GM12878 (cell line): ENCODE measurements at regions not wholly inside any gene's neighbourhood (a gene's known extent, or its start where the extent isn't known, plus 50 kb on each side); places are given as distances from the start of the nearest gene placed in this dataset.

Source experiments
- ATF2 ChIP-seq: IDR thresholded peaks from 2 replicates; pipeline ENCODE4 v1.6.1; 2012; ENCODE audit warnings: low read length, inconsistent platforms
- CBFB ChIP-seq: IDR thresholded peaks from 2 replicates; pipeline ENCODE4 v1.6.1; 2016; ENCODE audit warnings: antibody characterized with exemption, low read depth
- CBX5 ChIP-seq: sonication (generic); IDR thresholded peaks from 2 replicates; pipeline ENCODE4 v1.6.1; 2016; ENCODE audit warnings: low read depth, moderate library complexity, mild to moderate bottlenecking, inconsistent platforms
- CTCF ChIP-seq, 3 experiments: IDR thresholded peaks in 2 of 3; conservative IDR thresholded peaks in 1 of 3; 2 replicates each; pipeline ENCODE4 v1.5.1; 2011; ENCODE audit warnings: low read depth in 3 of 3, low read length in 3 of 3, mild to moderate bottlenecking in 3 of 3, control low read depth in 2 of 3, moderate library complexity in 2 of 3, inconsistent platforms in 1 of 3, mixed read lengths in 1 of 3; ENCODE audit not compliant: control insufficient read depth in 2 of 3, insufficient read depth in 1 of 3; ENCODE audit errors: extremely low read depth in 1 of 3
- E2F4 ChIP-seq: IDR thresholded peaks from 2 replicates; pipeline ENCODE4 v1.6.1; 2012; ENCODE audit warnings: low read depth, low read length, improper control_type of control experiment
- HDAC6 ChIP-seq: fragments of 200-600 bp; sonication (generic); IDR thresholded peaks from one replicate; pipeline ENCODE4 v1.8.0; 2017; ENCODE audit warnings: antibody characterized with exemption; ENCODE audit not compliant: unreplicated experiment
- JUNB ChIP-seq: IDR thresholded peaks from 2 replicates; pipeline ENCODE4 v1.6.1; 2016; ENCODE audit warnings: antibody characterized with exemption, mild to moderate bottlenecking
- LARP7 ChIP-seq: fragments of 450-650 bp; IDR thresholded peaks from 2 replicates; pipeline ENCODE4 v1.6.1; 2017; ENCODE audit warnings: mild to moderate bottlenecking
- PBX3 ChIP-seq: IDR thresholded peaks from 2 replicates; pipeline ENCODE4 v1.6.1; 2011; ENCODE audit warnings: mild to moderate bottlenecking, low read depth, low read length, moderate library complexity; ENCODE audit not compliant: insufficient replicate concordance
- SKIL ChIP-seq: fragments of 450-650 bp; IDR thresholded peaks from 2 replicates; pipeline ENCODE4 v1.6.1; 2017; ENCODE audit warnings: mild to moderate bottlenecking, low read depth, inconsistent platforms; ENCODE audit not compliant: poor library complexity, severe bottlenecking
- SMARCA5 ChIP-seq: fragments of 450-650 bp; IDR thresholded peaks from 2 replicates; pipeline ENCODE4 v1.6.1; 2017; ENCODE audit warnings: mild to moderate bottlenecking
- TBL1XR1 ChIP-seq: IDR thresholded peaks from 2 replicates; pipeline ENCODE4 v1.6.1; 2012; ENCODE audit warnings: low read depth, low read length, improper control_type of control experiment
- TCF7 ChIP-seq: IDR thresholded peaks from 2 replicates; pipeline ENCODE4 v1.6.1; 2014; ENCODE audit warnings: antibody characterized with exemption, borderline replicate concordance
- ZBTB33 ChIP-seq: fragments of 450-650 bp; IDR thresholded peaks from 2 replicates; pipeline ENCODE4 v1.6.1; 2017; ENCODE audit warnings: mild to moderate bottlenecking
- ZNF217 ChIP-seq: fragments of 450-650 bp; IDR thresholded peaks from 2 replicates; pipeline ENCODE4 v1.6.1; 2017; ENCODE audit warnings: antibody characterized with exemption, mild to moderate bottlenecking

- peak; percentile 66; the same call in 1 of the 2 replicates for TF ChIP-seq TBL1XR1
- 0 out of 2 replicates have a peak, but pooled peaks have one; percentile 47 for TF ChIP-seq ZBTB33
- no peak for TF ChIP-seq HDAC6
- no peak for TF ChIP-seq SMARCA5
- no peak for TF ChIP-seq ZNF217
- no peak for TF ChIP-seq PBX3
- no peak for TF ChIP-seq LARP7
- peak; percentile 27 for TF ChIP-seq JUNB
- peak; percentile 69 to 80 (median 80) for TF ChIP-seq CTCF (IDR thresholded peaks at IDR 0.05 in 2 of 3, conservative IDR thresholded peaks at IDR 0.05 in 1 of 3; ENCODE audit: control insufficient read depth in 2 of 3, extremely low read depth in 1 of 3, insufficient read depth in 1 of 3, low read depth in 3 of 3, low read length in 3 of 3)
- TF ChIP-seq ATF2 = peak; percentile 45
- peak; percentile 84 for TF ChIP-seq SKIL
- peak; percentile 64; the same call in 1 of the 2 replicates for TF ChIP-seq CBFB
- TF ChIP-seq CBX5 = 0 out of 2 replicates have a peak, but pooled peaks have one; percentile 53
- TF ChIP-seq E2F4 = no peak
- TF ChIP-seq TCF7 = peak; percentile 55; the same call in 1 of the 2 replicates
Observed at GRCh38 chr6:27795697-27796494, 116.3 kb downstream of the OR2B2 start (continued).
